ENCODE measurements at regions not wholly inside any gene's neighbourhood (a gene's known extent, or its start where the extent isn't known, plus 50 kb on each side); places are given as distances from the start of the nearest gene placed in this dataset.

DNA sequence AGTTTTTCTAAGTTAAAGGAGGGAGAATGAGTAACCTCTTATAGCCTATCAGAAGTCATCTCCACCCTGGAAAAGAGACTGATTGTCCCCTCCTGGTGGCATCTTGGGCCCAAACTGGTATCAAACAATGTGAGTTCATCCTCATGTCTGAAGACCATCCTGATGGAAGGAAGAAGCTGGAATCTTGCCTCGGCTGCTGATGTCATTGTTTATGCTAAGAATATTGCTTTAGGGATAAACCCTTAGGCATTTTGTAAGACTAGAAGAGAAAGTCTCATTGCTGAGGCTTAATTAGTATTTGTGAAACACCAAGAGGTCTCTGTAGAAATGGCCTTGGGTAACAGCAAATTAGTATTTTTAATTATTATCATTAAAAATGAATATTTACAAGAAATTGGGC lies 65.7 kb upstream of the KCNN2 start:
- no peak overlapping the region for H3K4me3 Mint-ChIP-seq
- Histone ChIP-seq H3K27me3 (ENCODE audit: insufficient read depth, low read length) (no peaks in the 10 kb centered on the region), H3K18ac (ENCODE audit: insufficient read length, low read depth, low read length) (no peak overlapping the region), H3K23ac (ENCODE audit: insufficient read length, low read depth, low read length) (no peak overlapping the region), H3K14ac (ENCODE audit: insufficient read depth, low read length) (no peak overlapping the region), H4K20me1 (ENCODE audit: control insufficient read depth, insufficient read depth, insufficient read length) (no peaks in the 10 kb centered on the region), H3K4me1 (ENCODE audit: insufficient read depth, low read length) (no peaks in the 10 kb centered on the region), H2AFZ (ENCODE audit: low read length) (no peak overlapping the region), H3K56ac (ENCODE audit: insufficient read length, low read depth, low read length) (no peak overlapping the region), H3K23me2 (ENCODE audit: insufficient read length, low read depth, low read length, poor library complexity, severe bottlenecking) (no peaks in the 10 kb centered on the region), H3K4me2 (ENCODE audit: insufficient read depth, insufficient read length, low read length) (no peak overlapping the region), H4K91ac (ENCODE audit: insufficient read length, low read depth, low read length) (no peak overlapping the region), H3K9me3 (ENCODE audit: control insufficient read depth, low read depth, low read length) (no peaks in the 10 kb centered on the region), H2BK120ac (ENCODE audit: low read depth, low read length, poor library complexity, severe bottlenecking) (no peak overlapping the region), H2BK5ac (ENCODE audit: insufficient read length, low read length) (no peak overlapping the region), H3T11ph (ENCODE audit: low read length) (no peak overlapping the region), H3K4ac (ENCODE audit: low read depth, low read length) (no peak overlapping the region), H3K79me1 (ENCODE audit: insufficient read depth, low read depth, low read length, poor library complexity, severe bottlenecking) (no peaks in the 10 kb centered on the region), H2BK20ac (ENCODE audit: low read depth, low read length, poor library complexity, severe bottlenecking) (no peak overlapping the region), H3K9ac (ENCODE audit: extremely low read depth, insufficient read length, low read length) (no peak overlapping the region), H4K8ac (replicated peaks; ENCODE audit: insufficient read length, low read depth, low read length) (no peak overlapping the region), H4K5ac (ENCODE audit: insufficient read length, low read depth, low read length) (no peak overlapping the region), H2BK12ac (ENCODE audit: insufficient read length, low read depth, low read length) (no peak overlapping the region), H3K27ac (ENCODE audit: insufficient read length, low read depth, low read length) (no peak overlapping the region), H2AK5ac (ENCODE audit: insufficient read length, low read length) (no peak overlapping the region), H2BK15ac (ENCODE audit: low read depth, low read length) (no peak overlapping the region), H3K79me2 (ENCODE audit: insufficient read depth, low read length) (no peaks in the 10 kb centered on the region)
- H3K27me3 Mint-ChIP-seq (ENCODE audit: low read depth) = no peaks in the 10 kb centered on the region; the same call in 1 of the 2 replicates
- H3K4me1 Mint-ChIP-seq = peaks cover under 1 to 3% of the 10 kb centered on the region in 2 experiments
- DNase-seq = no peak
- no peak for TF ChIP-seq CTCF (conservative IDR thresholded peaks at IDR 0.05)
- H3K27ac Mint-ChIP-seq = no peak overlapping the region
- WGBS (ENCODE audit: extremely low coverage, insufficient read length, low lambda C conversion rate) = no CpG with 5 or more reads among the region's 1 CpG
- H3K36me3 Mint-ChIP-seq (ENCODE audit: insufficient read depth in 1 of 3, low read depth in 3 of 3) = peaks cover 5 to 20% (median 9%) of the 10 kb centered on the region in 3 experiments; a peak in 6 of 7 replicates
- H3K9me3 Mint-ChIP-seq = peaks cover 19 to 20% of the 10 kb centered on the region in 2 experiments; a peak in 3 of 5 replicates
